Thoracic aorta (tissue), 2 donors: ENCODE measurements at regions not wholly inside any gene's neighbourhood (a gene's known extent, or its start where the extent isn't known, plus 50 kb on each side); places are given as distances from the start of the nearest gene placed in this dataset.

Experiments used
- ATAC-seq: fragments of 150-250 bp; one replicate; pipeline ENCODE4 v1.8.0; 2017; ENCODE audit warnings: low read depth; ENCODE audit not compliant: insufficient number of reproducible peaks, low FRiP score
- DNase-seq: peaks from one replicate; pipeline ENCODE4 v3.0.0-alpha.2; 2020; ENCODE audit warnings: low spot score
- H3K27ac ChIP-seq, 2 donors: fragments of 200-600 bp; sonication (generic); 1 replicate in 1 of 2; 2 replicates in 1 of 2; pipeline ENCODE4 v1.5.1; 2016; ENCODE audit warnings: mild to moderate bottlenecking in 2 of 2, moderate library complexity in 2 of 2
- H3K27me3 ChIP-seq: fragments of 200-600 bp; sonication (generic); replicated peaks from 2 replicates; pipeline ENCODE4 v1.6.0; 2016; ENCODE audit warnings: mild to moderate bottlenecking; ENCODE audit not compliant: insufficient read depth
- H3K36me3 ChIP-seq: fragments of 200-600 bp; sonication (generic); one replicate; pipeline ENCODE4 v1.5.1; 2016
- H3K4me1 ChIP-seq, 2 donors: fragments of 200-600 bp; sonication (generic); 1 replicate in 1 of 2; 2 replicates in 1 of 2; pipeline versions ENCODE4 v1.5.1 to v1.6.0; 2016; ENCODE audit warnings: low read depth in 2 of 2, mild to moderate bottlenecking in 1 of 2; ENCODE audit not compliant: control insufficient read depth in 1 of 2
- H3K4me3 ChIP-seq: fragments of 200-600 bp; sonication (generic); 2 replicates; pipeline ENCODE4 v1.5.1; 2016; ENCODE audit warnings: mild to moderate bottlenecking
- H3K9me3 ChIP-seq: fragments of 200-600 bp; sonication (generic); 2 replicates; pipeline ENCODE4 v1.5.1; 2016
- CTCF ChIP-seq: fragments of 200-600 bp; sonication (generic); IDR thresholded peaks from one replicate; pipeline ENCODE4 v1.5.1; 2019; ENCODE audit warnings: antibody characterized with exemption

- Histone ChIP-seq H3K4me1 (peaks cover 12 to 19% of the 10 kb centered on the region in 2 donors), H3K36me3 (no peaks in the 10 kb centered on the region), H3K27ac (no peak overlapping the region), H3K27me3 (peaks cover 13% of the 10 kb centered on the region), H3K4me3 (no peak overlapping the region), H3K9me3 (no peaks in the 10 kb centered on the region)
- no peak for ATAC-seq
- no peak for DNase-seq
- TF ChIP-seq CTCF = no peak
These were observed 136.6 kb downstream of the INSIG2 start for GRCh38 chr2:118224895-118225311.

- Histone ChIP-seq H3K27ac (no peak overlapping the region), H3K36me3 (no peaks in the 10 kb centered on the region), H3K4me1 (peaks cover 12 to 19% of the 10 kb centered on the region in 2 donors), H3K4me3 (peak overlapping the region; percentile 71), H3K9me3 (no peaks in the 10 kb centered on the region), H3K27me3 (peaks cover 13% of the 10 kb centered on the region)
- no peak for ATAC-seq
- DNase-seq = no peak
- TF ChIP-seq CTCF = no peak
These were observed 136.0 kb downstream of the INSIG2 start for GRCh38 chr2:118223992-118224894.

- no peak overlapping the region for H3K27ac ChIP-seq
- DNase-seq = no peak
- no peak for TF ChIP-seq CTCF
These were observed 135.3 kb downstream of the INSIG2 start for GRCh38 chr2:118223511-118223991.

GRCh38 chr2:118222672-118223421 is 134.6 kb downstream of the INSIG2 start:
- peaks cover 13% of the 10 kb centered on the region for H3K27me3 ChIP-seq
- H3K4me1 ChIP-seq = peaks cover 12 to 19% of the 10 kb centered on the region in 2 donors
- no peak for DNase-seq
- H3K4me3 ChIP-seq = peak overlapping the region; percentile 71
- no peaks in the 10 kb centered on the region for H3K36me3 ChIP-seq
- no peak for ATAC-seq
- H3K9me3 ChIP-seq = no peaks in the 10 kb centered on the region
- no peak overlapping the region for H3K27ac ChIP-seq
- TF ChIP-seq CTCF = no peak

More at GRCh38 chr2:118223511-118223991, 135.3 kb downstream of the INSIG2 start:
- peak overlapping the region; percentile 71 for H3K4me3 ChIP-seq
- no peaks in the 10 kb centered on the region for H3K9me3 ChIP-seq
- H3K27me3 ChIP-seq = peaks cover 13% of the 10 kb centered on the region
- no peaks in the 10 kb centered on the region for H3K36me3 ChIP-seq
- H3K4me1 ChIP-seq = peaks cover 12 to 19% of the 10 kb centered on the region in 2 donors
- no peak for ATAC-seq

- Histone ChIP-seq H3K27me3 (peaks cover 13% of the 10 kb centered on the region), H3K4me3 (no peak overlapping the region)
These were observed 134.0 kb downstream of the INSIG2 start for GRCh38 chr2:118222273-118222594.

More at GRCh38 chr2:118222273-118222594, 134.0 kb downstream of the INSIG2 start:
- ATAC-seq (no peak), DNase-seq (no peak)
- TF ChIP-seq CTCF = no peak
- peaks cover 12 to 19% of the 10 kb centered on the region in 2 donors for H3K4me1 ChIP-seq
- H3K27ac ChIP-seq = no peak overlapping the region
- H3K9me3 ChIP-seq = no peaks in the 10 kb centered on the region
- H3K36me3 ChIP-seq = no peaks in the 10 kb centered on the region
